HG03442 (cell line): ENCODE measurements at regions not wholly inside any gene's neighbourhood (a gene's known extent, or its start where the extent isn't known, plus 50 kb on each side); places are given as distances from the start of the nearest gene placed in this dataset.

Experiments used
- ATAC-seq: cut with Tn5 transposase; IDR thresholded peaks from one replicate; pipeline ENCODE4 v1.9.1; 2021; ENCODE audit warnings: mild to moderate bottlenecking, moderate library complexity; ENCODE audit not compliant: unreplicated experiment

- ATAC-seq, result no peak
Measured at GRCh38 chr6:71476872-71477271, 188.3 kb downstream of the OGFRL1 start.

GRCh38 chr6:71478834-71479541 is 190.4 kb downstream of the OGFRL1 start:
- no peak for ATAC-seq

- ATAC-seq, result no peak
Measured at GRCh38 chr6:71480577-71480976, 192.0 kb downstream of the OGFRL1 start.

GRCh38 chr6:71481011-71481410 is 192.4 kb downstream of the OGFRL1 start:
- no peak for ATAC-seq

- no peak for ATAC-seq
Measured at GRCh38 chr6:71481801-71482200, 193.2 kb downstream of the OGFRL1 start.

GRCh38 chr6:71482742-71483141 is 194.1 kb downstream of the OGFRL1 start:
- no peak for ATAC-seq

GRCh38 chr6:71486461-71486860 is 197.8 kb downstream of the OGFRL1 start:
- peak; percentile 66 for ATAC-seq

GRCh38 chr6:71488186-71488585 is 199.6 kb downstream of the OGFRL1 start:
- ATAC-seq, result no peak

GRCh38 chr6:71489736-71490135 is 201.1 kb downstream of the OGFRL1 start:
- no peak for ATAC-seq

GRCh38 chr6:71490876-71491275 is 202.3 kb downstream of the OGFRL1 start:
- ATAC-seq, result no peak

GRCh38 chr6:71491844-71492243 is 203.2 kb downstream of the OGFRL1 start:
- no peak for ATAC-seq

GRCh38 chr6:71492668-71493067 is 204.1 kb downstream of the OGFRL1 start:
- ATAC-seq, result no peak

- peak; percentile 100 for ATAC-seq
Measured at GRCh38 chr6:71496018-71496721, 207.6 kb downstream of the OGFRL1 start.

- no peak for ATAC-seq
Measured at GRCh38 chr6:71496722-71497033, 208.1 kb downstream of the OGFRL1 start.

GRCh38 chr6:71498638-71499037 is 210.0 kb downstream of the OGFRL1 start:
- ATAC-seq, result no peak

GRCh38 chr6:71499667-71500066 is 211.1 kb downstream of the OGFRL1 start:
- no peak for ATAC-seq

- ATAC-seq, result no peak
Measured at GRCh38 chr6:71502168-71502567, 213.6 kb downstream of the OGFRL1 start.

GRCh38 chr6:71502956-71503355 is 214.3 kb downstream of the OGFRL1 start:
- no peak for ATAC-seq

GRCh38 chr6:71507183-71507582 is 218.6 kb downstream of the OGFRL1 start:
- no peak for ATAC-seq

- ATAC-seq, result no peak
Measured at GRCh38 chr6:71509191-71510005, 220.8 kb downstream of the OGFRL1 start.

- peak; percentile 89 for ATAC-seq
Measured at GRCh38 chr6:71510057-71510713, 221.6 kb downstream of the OGFRL1 start.
